Keratinocyte (primary cell): ENCODE measurements at regions not wholly inside any gene's neighbourhood (a gene's known extent, or its start where the extent isn't known, plus 50 kb on each side); places are given as distances from the start of the nearest gene placed in this dataset.

Experiments
- DNase-seq: peaks from one replicate; pipeline ENCODE4 v3.0.0-alpha.2; 2011; ENCODE audit warnings: low read depth, missing footprints, low spot score
- FAIRE-seq: peaks from 2 replicates; lab custom pipeline; 2011; peaks lifted over from hg19 to GRCh38; lab: Jason Lieb, UNC
- H2AFZ ChIP-seq: 2 replicates; pipeline ENCODE4 v1.6.0; 2012; ENCODE audit warnings: low read length, control low read depth, inconsistent platforms; ENCODE audit not compliant: control insufficient read depth
- H3K27ac ChIP-seq: 2 replicates; pipeline ENCODE4 v1.5.1; 2011; ENCODE audit warnings: low read length; ENCODE audit not compliant: control insufficient read depth, insufficient read depth
- H3K27me3 ChIP-seq: 3 replicates; pipeline ENCODE4 v1.6.0; 2011; ENCODE audit warnings: low read length; ENCODE audit not compliant: control insufficient read depth, insufficient read depth; ENCODE audit errors: extremely low read depth
- H3K36me3 ChIP-seq, 2 experiments: 2 replicates in 1 of 2; 3 replicates in 1 of 2; pipeline ENCODE4 v1.5.1; 2011; ENCODE audit warnings: low read length in 2 of 2, mild to moderate bottlenecking in 1 of 2; ENCODE audit not compliant: control insufficient read depth in 2 of 2, insufficient read depth in 2 of 2; ENCODE audit errors: extremely low read depth in 1 of 2
- H3K4me1 ChIP-seq: 3 replicates; pipeline ENCODE4 v1.5.1; 2011; ENCODE audit warnings: low read length; ENCODE audit not compliant: control insufficient read depth, insufficient read depth; ENCODE audit errors: extremely low read depth
- H3K4me2 ChIP-seq: 3 replicates; pipeline ENCODE4 v1.6.0; 2011; ENCODE audit warnings: low read depth, low read length; ENCODE audit not compliant: control insufficient read depth, insufficient read depth; ENCODE audit errors: extremely low read depth
- H3K4me3 ChIP-seq, 3 experiments: fragments of 200-600 bp in 1 of 3; sonication (generic) in 1 of 3; 2 replicates in 2 of 3; 3 replicates in 1 of 3; pipeline ENCODE4 v1.5.1; 2011 to 2016; ENCODE audit warnings: low read length in 3 of 3, mild to moderate bottlenecking in 3 of 3, control low read depth in 2 of 3, inconsistent platforms in 1 of 3, low read depth in 1 of 3, mixed read lengths in 1 of 3, mixed run types in 1 of 3, moderate library complexity in 1 of 3; ENCODE audit not compliant: control insufficient read depth in 2 of 3, insufficient read depth in 2 of 3; ENCODE audit errors: extremely low read depth in 1 of 3
- H3K79me2 ChIP-seq: 2 replicates; pipeline ENCODE4 v1.6.0; 2012; ENCODE audit warnings: low read length; ENCODE audit not compliant: control insufficient read depth, insufficient read depth
- H3K9ac ChIP-seq: 3 replicates; pipeline ENCODE4 v1.6.0; 2011; ENCODE audit warnings: low read length; ENCODE audit not compliant: control insufficient read depth, insufficient read depth; ENCODE audit errors: extremely low read depth
- H3K9me1 ChIP-seq: 3 replicates; pipeline ENCODE4 v1.6.0; 2011; ENCODE audit warnings: low read length; ENCODE audit not compliant: control insufficient read depth, insufficient read depth; ENCODE audit errors: extremely low read depth
- H3K9me3 ChIP-seq: 2 replicates; pipeline ENCODE4 v1.5.1; 2012; ENCODE audit warnings: low read depth, low read length; ENCODE audit not compliant: control insufficient read depth
- H4K20me1 ChIP-seq: 3 replicates; pipeline ENCODE4 v1.6.0; 2011; ENCODE audit warnings: low read length; ENCODE audit not compliant: control insufficient read depth, insufficient read depth; ENCODE audit errors: extremely low read depth
- EZH2 ChIP-seq: IDR thresholded peaks from one replicate; pipeline ENCODE4 v1.6.1; 2012; ENCODE audit warnings: inconsistent platforms, mild to moderate bottlenecking, low read length, moderate library complexity
- dilution Hi-C: fragments of 300-500 bp; cut with MboI; formaldehyde crosslinking; loops from one replicate; pipeline ENCODE4 v1.7.0; 2020; ENCODE audit warnings: low sequenced_read_pairs; ENCODE audit not compliant: extremely low pct_ligation_motif_present
- TF ChIP-seq, protein P1 (sequence below), 3 experiments: IDR thresholded peaks in 1 of 3; conservative IDR thresholded peaks in 1 of 3; optimal IDR thresholded peaks in 1 of 3; 2 replicates in 2 of 3; 3 replicates in 1 of 3; pipeline versions ENCODE3 to v1.5.1; 2011; ENCODE audit warnings: low read length in 3 of 3, mild to moderate bottlenecking in 3 of 3, moderate library complexity in 2 of 3, control low read depth in 1 of 3, inconsistent platforms in 1 of 3; ENCODE audit not compliant: insufficient read depth in 2 of 3; ENCODE audit errors: extremely low read depth in 1 of 3

DNA sequence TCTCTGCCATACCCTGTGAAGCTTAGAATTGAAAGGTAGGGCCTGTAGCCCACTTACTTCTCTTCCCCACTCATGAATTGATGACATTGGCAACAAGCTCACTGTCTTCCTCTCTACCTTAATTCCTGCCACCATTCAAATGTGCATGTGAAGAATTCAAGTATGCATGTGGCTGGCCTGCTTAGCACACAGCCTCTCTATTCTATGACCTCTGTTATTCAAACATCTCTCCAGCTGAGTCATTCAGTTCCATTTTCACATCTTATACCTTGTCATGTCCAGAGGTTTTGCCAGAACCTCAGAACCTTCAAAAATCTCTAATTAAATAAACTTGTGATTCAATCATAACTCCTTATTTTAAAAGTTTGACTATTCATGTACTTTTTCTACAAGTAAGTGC lies 114.7 kb upstream of the MAN2A1 start:
- Histone ChIP-seq H3K79me2 (no peaks in the 10 kb centered on the region), H3K27me3 (no peaks in the 10 kb centered on the region), H3K9me1 (no peaks in the 10 kb centered on the region), H3K9me3 (no peaks in the 10 kb centered on the region), H3K4me2 (no peak overlapping the region), H2AFZ (no peak overlapping the region), H3K27ac (no peak overlapping the region), H4K20me1 (no peaks in the 10 kb centered on the region), H3K4me3 (no peak overlapping the region), H3K4me1 (no peaks in the 10 kb centered on the region), H3K9ac (no peak overlapping the region), H3K36me3 (no peaks in the 10 kb centered on the region)
- DNase-seq = no peak
- no peak for FAIRE-seq
- TF ChIP-seq, protein P1, sequence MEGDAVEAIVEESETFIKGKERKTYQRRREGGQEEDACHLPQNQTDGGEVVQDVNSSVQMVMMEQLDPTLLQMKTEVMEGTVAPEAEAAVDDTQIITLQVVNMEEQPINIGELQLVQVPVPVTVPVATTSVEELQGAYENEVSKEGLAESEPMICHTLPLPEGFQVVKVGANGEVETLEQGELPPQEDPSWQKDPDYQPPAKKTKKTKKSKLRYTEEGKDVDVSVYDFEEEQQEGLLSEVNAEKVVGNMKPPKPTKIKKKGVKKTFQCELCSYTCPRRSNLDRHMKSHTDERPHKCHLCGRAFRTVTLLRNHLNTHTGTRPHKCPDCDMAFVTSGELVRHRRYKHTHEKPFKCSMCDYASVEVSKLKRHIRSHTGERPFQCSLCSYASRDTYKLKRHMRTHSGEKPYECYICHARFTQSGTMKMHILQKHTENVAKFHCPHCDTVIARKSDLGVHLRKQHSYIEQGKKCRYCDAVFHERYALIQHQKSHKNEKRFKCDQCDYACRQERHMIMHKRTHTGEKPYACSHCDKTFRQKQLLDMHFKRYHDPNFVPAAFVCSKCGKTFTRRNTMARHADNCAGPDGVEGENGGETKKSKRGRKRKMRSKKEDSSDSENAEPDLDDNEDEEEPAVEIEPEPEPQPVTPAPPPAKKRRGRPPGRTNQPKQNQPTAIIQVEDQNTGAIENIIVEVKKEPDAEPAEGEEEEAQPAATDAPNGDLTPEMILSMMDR (optimal IDR thresholded peaks at IDR 0.05 in 1 of 3, IDR thresholded peaks at IDR 0.05 in 1 of 3, conservative IDR thresholded peaks at IDR 0.05 in 1 of 3; ENCODE audit: extremely low read depth in 1 of 3, insufficient read depth in 2 of 3, low read length in 3 of 3) = no peak
- no peak for TF ChIP-seq EZH2
- dilution Hi-C loops = no loop called here

DNA sequence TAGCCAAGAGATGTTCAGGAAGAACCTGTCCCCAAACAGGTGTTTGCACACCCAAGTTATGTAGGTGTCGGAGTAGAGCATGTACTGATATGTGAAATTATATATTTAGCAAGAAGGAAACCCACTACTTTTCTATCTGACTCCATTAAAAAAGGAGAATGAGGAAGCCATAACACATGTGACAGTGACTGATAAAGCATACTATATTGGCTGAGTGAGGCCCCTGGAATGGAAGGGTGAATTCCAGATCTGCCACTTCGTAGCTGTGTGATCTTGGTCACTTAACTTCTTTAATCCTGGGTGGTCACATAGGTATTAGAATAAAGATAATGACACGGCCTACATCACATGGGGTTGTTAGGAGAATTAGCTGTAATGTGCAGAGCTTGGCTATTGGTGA lies 116.0 kb upstream of the MAN2A1 start:
- no peak for FAIRE-seq
- no peaks in the 10 kb centered on the region for H3K9me3 ChIP-seq
- H3K9me1 ChIP-seq = no peaks in the 10 kb centered on the region
- H3K4me1 ChIP-seq = no peaks in the 10 kb centered on the region
- no peak overlapping the region for H2AFZ ChIP-seq
- H3K9ac ChIP-seq = no peak overlapping the region
- no peaks in the 10 kb centered on the region for H3K27me3 ChIP-seq
- H3K4me3 ChIP-seq = no peak overlapping the region
- DNase-seq = no peak
- dilution Hi-C loops = no loop called here
- no peaks in the 10 kb centered on the region for H3K79me2 ChIP-seq
- H3K36me3 ChIP-seq = no peaks in the 10 kb centered on the region
- no peaks in the 10 kb centered on the region for H4K20me1 ChIP-seq
- H3K4me2 ChIP-seq = no peak overlapping the region
- no peak overlapping the region for H3K27ac ChIP-seq
- TF ChIP-seq EZH2 = no peak
- TF ChIP-seq, protein P1 (optimal IDR thresholded peaks at IDR 0.05 in 1 of 3, IDR thresholded peaks at IDR 0.05 in 1 of 3, conservative IDR thresholded peaks at IDR 0.05 in 1 of 3; ENCODE audit: extremely low read depth in 1 of 3, insufficient read depth in 2 of 3, low read length in 3 of 3) = no peak
